Amygdala (tissue), 56 donors: ENCODE measurements at regions not wholly inside any gene's neighbourhood (a gene's known extent, or its start where the extent isn't known, plus 50 kb on each side); places are given as distances from the start of the nearest gene placed in this dataset.

Experiments used
- DNase-seq, 56 donors: peaks; one replicate each; lab custom pipeline; 2025; lab: John Stamatoyannopoulos, UW

- DNase-seq: no peak
Measured at GRCh38 chr10:6339891-6340290, 137.2 kb downstream of the PFKFB3 start.

DNA sequence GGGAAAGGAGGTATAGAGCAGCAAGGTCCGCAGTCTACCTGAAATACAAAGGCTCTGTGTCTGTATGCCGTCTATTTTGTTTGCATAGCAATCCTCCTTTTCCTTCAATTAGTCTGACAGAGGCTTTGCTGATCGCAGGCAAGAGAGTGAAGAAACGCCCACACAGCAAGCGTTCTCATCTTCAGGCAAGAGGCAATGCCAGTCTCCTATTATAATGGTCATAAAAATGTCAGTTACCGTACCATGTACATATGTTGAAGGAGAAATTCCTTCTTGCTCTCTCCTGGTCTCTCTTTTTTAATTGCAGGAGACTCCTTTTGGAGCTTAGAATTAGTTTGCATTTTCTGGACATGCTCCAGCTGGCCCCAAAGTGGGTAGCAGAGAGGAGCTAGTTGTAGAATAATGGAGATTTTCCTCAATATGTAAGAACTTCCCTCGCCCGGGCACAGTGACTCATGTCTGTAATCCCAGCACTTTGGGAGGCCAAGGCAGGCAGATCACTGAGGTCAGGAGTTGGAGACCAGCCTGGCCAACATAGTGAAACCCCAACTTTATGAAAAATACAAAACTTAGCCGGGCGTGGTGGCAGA is 139.5 kb downstream of the PFKFB3 start:
- DNase-seq: no peak

GRCh38 chr10:6343305-6344010 is 140.7 kb downstream of the PFKFB3 start:
- DNase-seq: no peak

- DNase-seq: no peak
Measured at GRCh38 chr10:6345404-6345803, 142.7 kb downstream of the PFKFB3 start.

GRCh38 chr10:6346631-6347030 is 143.9 kb downstream of the PFKFB3 start:
- DNase-seq: no peak

GRCh38 chr10:6347391-6347951 is 144.7 kb downstream of the PFKFB3 start:
- DNase-seq: peak in 11 of 56 donors; percentile 3 to 47 (median 20)

DNA sequence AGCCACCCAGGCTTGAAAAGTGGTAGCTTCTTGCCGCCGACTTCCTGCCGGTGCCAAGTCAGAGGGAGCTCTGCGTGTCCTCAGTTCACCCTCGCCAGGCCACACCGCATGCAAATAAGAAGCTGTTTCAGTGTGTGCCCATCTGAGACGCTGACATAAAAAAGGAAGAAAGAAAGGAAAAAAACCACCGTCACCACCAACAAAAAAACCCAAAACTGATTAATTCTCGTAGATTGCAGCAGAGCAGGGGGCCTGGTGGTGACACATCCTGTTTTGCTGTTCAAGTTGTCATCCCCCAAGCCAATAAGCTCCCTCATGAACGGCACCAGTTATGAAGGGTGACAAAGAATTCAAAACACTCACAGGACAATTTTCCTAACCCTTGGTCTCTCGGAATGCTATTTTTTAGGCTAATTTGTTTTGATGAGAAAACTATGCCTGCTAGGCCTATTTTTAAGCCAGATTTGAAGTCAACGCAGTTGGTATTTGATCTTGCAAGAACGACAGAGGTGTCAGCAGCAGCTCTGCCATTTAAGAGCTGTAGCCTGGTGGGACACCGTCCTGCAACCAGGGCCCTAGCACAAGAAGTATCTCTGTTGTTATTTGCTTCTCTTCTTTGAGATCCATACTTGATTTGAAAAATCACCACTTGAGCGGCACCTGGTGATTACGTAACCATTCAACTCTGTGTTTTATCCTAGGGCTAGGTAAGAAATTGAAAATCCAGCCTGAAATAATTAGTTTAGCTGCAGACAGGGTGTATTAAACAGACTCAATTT is 145.6 kb downstream of the PFKFB3 start:
- peak in 38 of 56 donors; percentile 9 to 75 (median 45) for DNase-seq

- no peak for DNase-seq
Measured at GRCh38 chr10:6349846-6350535, 147.3 kb downstream of the PFKFB3 start.

GRCh38 chr10:6350609-6351008 is 147.9 kb downstream of the PFKFB3 start:
- DNase-seq: no peak

GRCh38 chr10:6351495-6351894 is 148.8 kb downstream of the PFKFB3 start:
- no peak for DNase-seq

DNA sequence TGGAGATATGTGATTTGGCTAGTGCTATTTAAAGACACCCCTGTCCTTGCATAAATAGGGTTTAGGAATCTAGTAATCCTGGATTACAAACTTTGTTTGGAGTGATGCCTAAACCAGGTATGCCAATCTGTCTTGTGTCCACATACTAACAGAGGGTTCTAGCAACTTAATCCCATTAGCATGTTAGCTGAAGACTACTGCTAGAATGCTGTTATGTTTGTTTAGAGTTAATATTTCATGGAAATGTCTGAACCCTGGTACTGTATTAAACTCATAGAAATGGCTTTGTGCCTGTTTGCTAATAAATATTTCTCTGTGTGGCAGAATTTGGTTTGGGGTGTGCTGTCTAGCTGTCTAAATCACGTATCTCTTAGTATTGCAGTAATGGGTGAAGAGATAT is 150.8 kb downstream of the PFKFB3 start:
- no peak for DNase-seq

DNA sequence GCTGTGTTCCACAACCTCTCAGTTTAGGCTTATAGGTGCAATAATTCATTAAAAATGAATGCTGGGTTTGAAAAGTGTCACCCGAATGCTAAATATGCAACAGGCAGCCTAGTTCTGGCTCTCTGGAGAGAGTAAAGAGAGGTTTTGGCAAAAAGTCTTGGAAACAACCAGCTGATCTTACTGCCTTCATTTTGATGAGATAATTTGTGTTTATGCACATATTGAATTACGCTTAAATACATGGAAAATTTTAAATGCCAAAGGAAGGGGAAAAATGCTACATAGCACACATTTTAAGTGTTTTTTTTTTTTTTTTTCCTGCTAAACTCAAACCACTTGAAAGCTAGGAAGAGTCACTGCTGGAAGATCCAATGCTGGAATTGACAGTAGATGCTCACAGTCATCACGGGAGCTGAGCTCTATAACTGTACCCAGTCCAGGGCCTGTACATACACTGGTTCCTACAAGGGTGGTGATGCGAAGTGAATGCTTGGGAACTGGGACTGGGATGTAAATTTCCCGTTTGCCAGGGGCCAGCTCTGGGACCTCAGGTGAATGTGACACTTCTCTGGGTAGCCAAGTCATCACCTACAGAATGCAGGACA is 151.5 kb downstream of the PFKFB3 start:
- DNase-seq: no peak

- DNase-seq: no peak
Measured at GRCh38 chr10:6356280-6356793, 153.6 kb downstream of the PFKFB3 start.

DNA sequence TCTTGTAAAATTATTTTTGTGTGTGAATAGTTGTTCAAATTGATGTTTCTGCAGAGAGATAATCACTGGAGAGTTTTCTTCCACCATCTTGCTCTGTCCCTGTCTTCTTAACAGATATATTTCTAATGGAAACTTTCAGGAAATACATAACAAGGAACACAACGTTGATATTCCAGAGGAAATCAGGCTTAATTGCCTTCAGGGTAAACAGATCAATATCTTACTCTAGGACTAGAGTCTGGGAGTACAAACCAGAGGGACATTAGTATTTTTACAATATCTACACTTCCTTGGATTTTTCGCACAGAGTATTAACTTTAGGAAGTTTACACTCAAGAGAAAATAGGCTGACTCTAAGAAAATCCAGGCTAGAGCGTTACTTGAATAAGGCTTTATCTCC is 159.1 kb downstream of the PFKFB3 start:
- no peak for DNase-seq

DNA sequence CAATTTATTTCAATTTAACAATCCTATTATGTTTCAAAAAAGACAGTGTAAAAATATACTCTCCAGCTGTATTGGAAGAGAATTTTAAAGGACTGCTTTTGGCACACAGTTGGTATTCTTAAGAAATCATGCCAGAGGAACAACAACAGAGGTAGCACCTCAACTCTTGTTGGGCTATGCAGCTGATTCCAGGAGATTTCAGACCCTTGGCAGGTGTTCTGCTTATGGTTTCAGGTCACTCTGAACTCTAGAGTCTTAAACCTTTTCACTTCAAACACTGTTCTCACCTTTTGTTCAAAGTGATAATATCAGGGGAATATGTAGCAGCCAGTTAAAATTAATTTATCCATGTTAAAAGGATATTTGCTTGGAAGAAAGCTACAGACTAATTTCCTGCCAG is 160.1 kb downstream of the PFKFB3 start:
- DNase-seq: no peak

DNA sequence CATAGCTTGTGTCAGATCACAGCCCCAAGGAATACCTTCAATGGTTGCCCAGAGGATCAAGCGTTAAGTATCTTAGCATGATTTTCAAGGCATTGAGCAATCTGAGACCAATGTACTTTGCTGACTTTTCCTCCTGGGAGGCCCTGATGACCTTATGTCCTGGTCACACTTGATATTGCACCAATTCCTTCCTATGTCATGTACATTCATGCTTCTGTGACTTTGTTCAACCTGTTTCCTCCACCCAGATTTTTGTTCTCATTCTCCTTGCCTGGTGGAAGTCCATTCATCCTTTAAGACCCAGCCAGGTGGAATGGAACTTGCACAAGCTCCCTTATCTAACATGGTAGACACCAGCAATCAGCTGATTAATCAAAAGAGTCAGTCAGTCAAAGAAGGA is 160.8 kb downstream of the PFKFB3 start:
- no peak for DNase-seq

DNA sequence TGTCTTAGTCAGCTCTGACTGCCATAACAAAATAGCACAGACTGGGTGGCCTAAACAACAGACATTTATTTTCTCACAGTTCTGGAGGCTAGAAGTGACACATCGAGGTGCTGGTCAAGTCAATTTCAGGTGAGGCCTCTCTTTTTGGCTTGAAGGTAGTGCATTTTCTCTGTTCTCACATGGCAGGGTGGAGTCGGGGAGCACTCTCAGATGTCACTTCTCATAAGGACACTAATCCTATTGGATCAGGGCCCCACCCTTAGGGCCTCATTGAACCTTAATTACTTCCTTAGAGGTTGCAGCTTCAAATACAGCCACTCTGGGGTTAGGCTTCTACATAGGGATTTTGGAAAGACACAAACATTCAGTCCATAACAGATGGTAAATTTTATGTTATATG is 161.6 kb downstream of the PFKFB3 start:
- DNase-seq: no peak

GRCh38 chr10:6364893-6365292 is 162.2 kb downstream of the PFKFB3 start:
- DNase-seq: no peak

DNA sequence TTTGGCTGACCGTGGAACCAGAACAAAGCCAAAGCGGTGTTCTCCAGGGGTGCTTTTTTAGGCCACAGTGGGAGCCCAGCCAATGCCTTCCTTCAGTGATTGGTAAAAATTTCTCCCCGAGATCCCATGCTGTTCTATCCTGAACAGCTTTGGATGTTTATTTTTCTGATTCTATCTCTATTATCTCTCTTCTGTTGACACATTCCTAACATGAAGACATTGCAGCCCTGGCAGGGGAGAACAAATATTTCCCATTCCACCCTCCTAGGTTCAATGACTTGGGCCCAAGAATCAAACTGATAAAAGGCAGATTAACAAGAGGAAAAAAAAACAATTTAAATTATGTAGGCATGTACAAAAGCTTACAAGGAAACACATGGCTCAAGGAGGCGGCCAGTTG is 162.7 kb downstream of the PFKFB3 start:
- DNase-seq: no peak
